SK-N-SH (cell line): ENCODE measurements at regions not wholly inside any gene's neighbourhood (a gene's known extent, or its start where the extent isn't known, plus 50 kb on each side); places are given as distances from the start of the nearest gene placed in this dataset.

ENCODE experiments used
- EZH2phosphoT487 ChIP-seq: fragments of 200-600 bp; sonication (generic); IDR thresholded peaks from 2 replicates; pipeline ENCODE4 v1.6.1; 2017; ENCODE audit warnings: low read depth, mixed run types, mild to moderate bottlenecking, antibody characterized with exemption, moderate library complexity, borderline replicate concordance
- FOXJ3 ChIP-seq: sonication (generic); formaldehyde crosslinking; IDR thresholded peaks from 2 replicates; pipeline ENCODE4 v1.5.1; 2020; ENCODE audit warnings: mild to moderate bottlenecking, missing genetic modification reagents
- MXI1 ChIP-seq: IDR thresholded peaks from 2 replicates; pipeline ENCODE4 v1.6.1; 2012; ENCODE audit warnings: mild to moderate bottlenecking, low read depth, low read length, improper control_type of control experiment
- TAF1 ChIP-seq: IDR thresholded peaks from 2 replicates; pipeline ENCODE4 v1.6.1; 2012; ENCODE audit warnings: low read depth, mild to moderate bottlenecking, low read length, moderate library complexity, borderline replicate concordance
- TF ChIP-seq, protein P1 (sequence below): fragments of 200-600 bp; sonication (generic); IDR thresholded peaks from 2 replicates; pipeline ENCODE4 v1.6.1; 2017; ENCODE audit warnings: antibody characterized with exemption, mild to moderate bottlenecking, moderate library complexity
- TF ChIP-seq, protein P2 (sequence below): IDR thresholded peaks from 2 replicates; pipeline ENCODE4 v1.4.0; 2012; ENCODE audit warnings: low read depth

DNA sequence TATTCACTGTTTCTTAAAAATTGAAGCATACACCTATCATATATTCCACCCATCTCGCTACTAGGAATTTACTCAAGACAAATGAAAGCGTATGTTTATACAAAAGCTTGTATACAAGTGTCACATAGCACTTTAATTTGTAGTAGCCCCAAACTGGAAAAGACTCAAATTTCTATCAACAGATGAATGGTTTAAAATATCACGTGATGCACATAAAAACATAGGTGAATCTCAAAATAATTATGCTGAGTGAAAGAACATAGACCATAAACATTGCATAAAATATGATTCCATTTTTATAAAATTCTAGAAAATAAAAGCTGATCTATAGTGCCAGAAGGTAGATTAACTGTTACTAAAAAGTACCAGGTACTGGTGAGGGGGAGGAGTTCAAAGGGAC is 392.9 kb upstream of the LRATD1 start:
- no peak for TF ChIP-seq EZH2phosphoT487
- TF ChIP-seq, protein P1, sequence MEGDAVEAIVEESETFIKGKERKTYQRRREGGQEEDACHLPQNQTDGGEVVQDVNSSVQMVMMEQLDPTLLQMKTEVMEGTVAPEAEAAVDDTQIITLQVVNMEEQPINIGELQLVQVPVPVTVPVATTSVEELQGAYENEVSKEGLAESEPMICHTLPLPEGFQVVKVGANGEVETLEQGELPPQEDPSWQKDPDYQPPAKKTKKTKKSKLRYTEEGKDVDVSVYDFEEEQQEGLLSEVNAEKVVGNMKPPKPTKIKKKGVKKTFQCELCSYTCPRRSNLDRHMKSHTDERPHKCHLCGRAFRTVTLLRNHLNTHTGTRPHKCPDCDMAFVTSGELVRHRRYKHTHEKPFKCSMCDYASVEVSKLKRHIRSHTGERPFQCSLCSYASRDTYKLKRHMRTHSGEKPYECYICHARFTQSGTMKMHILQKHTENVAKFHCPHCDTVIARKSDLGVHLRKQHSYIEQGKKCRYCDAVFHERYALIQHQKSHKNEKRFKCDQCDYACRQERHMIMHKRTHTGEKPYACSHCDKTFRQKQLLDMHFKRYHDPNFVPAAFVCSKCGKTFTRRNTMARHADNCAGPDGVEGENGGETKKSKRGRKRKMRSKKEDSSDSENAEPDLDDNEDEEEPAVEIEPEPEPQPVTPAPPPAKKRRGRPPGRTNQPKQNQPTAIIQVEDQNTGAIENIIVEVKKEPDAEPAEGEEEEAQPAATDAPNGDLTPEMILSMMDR: no peak
- TF ChIP-seq FOXJ3 (CRISPR knock-in tag): no peak
- TF ChIP-seq, protein P2, sequence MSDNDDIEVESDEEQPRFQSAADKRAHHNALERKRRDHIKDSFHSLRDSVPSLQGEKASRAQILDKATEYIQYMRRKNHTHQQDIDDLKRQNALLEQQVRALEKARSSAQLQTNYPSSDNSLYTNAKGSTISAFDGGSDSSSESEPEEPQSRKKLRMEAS: no peak
- TF ChIP-seq MXI1: no peak
- no peak for TF ChIP-seq TAF1
